Body of pancreas (tissue), 4 donors: ENCODE measurements at regions not wholly inside any gene's neighbourhood (a gene's known extent, or its start where the extent isn't known, plus 50 kb on each side); places are given as distances from the start of the nearest gene placed in this dataset.

ENCODE experiments used
- CTCF ChIP-seq, 7 experiments: fragments of 450-650 bp in 4 of 7; fragments of 200-600 bp in 3 of 7; sonication (generic) in 3 of 7; IDR thresholded peaks; one replicate each; pipeline ENCODE4 v1.5.1; 2016 to 2019; ENCODE audit warnings: antibody characterized with exemption in 7 of 7
- POLR2A ChIP-seq, 3 donors: fragments of 450-650 bp; IDR thresholded peaks; one replicate each; pipeline ENCODE4 v1.6.1; 2016; ENCODE audit warnings: antibody characterized with exemption in 3 of 3, mild to moderate bottlenecking in 2 of 3

GRCh38 chr15:54850101-54850500, 346.6 kb downstream of the RSL24D1 start:
- no peak for TF ChIP-seq CTCF (IDR thresholded peaks at IDR 0.05)
- TF ChIP-seq POLR2A (IDR thresholded peaks at IDR 0.05) = no peak
